ENCODE measurements at regions not wholly inside any gene's neighbourhood (a gene's known extent, or its start where the extent isn't known, plus 50 kb on each side); places are given as distances from the start of the nearest gene placed in this dataset.

GRCh38 chr20:39855056-39855455 lies 834.0 kb downstream of the MAFB start:
- no peak for DNase-seq
- Histone ChIP-seq H3K4me2 (no peak overlapping the region), H3K27ac (no peak overlapping the region), H3K9me3 (ENCODE audit: insufficient read depth, low read depth) (no peaks in the 10 kb centered on the region), H3K4me1 (replicated peaks; ENCODE audit: insufficient read depth) (no peaks in the 10 kb centered on the region), H3F3A (ENCODE audit: insufficient read depth, low read depth) (no peaks in the 10 kb centered on the region), H3K4me3 (no peak overlapping the region), H2AFZ (no peak overlapping the region), H3K36me3 (ENCODE audit: low read depth) (no peaks in the 10 kb centered on the region), H3K9me2 (ENCODE audit: insufficient read depth) (no peaks in the 10 kb centered on the region), H3K27me3 (ENCODE audit: insufficient read depth, low read depth) (peaks cover 33% of the 10 kb centered on the region), H3K79me2 (ENCODE audit: low read depth) (no peaks in the 10 kb centered on the region), H4K20me1 (ENCODE audit: insufficient read depth) (no peaks in the 10 kb centered on the region)
- ChIA-PET POLR2A (ENCODE audit: unreplicated experiment) (no interaction called here), CTCF (no interaction called here)
- intact Hi-C loops (cut with micrococcal nuclease; ENCODE audit: unreplicated experiment), result no loop called here
- TF ChIP-seq, protein P1, sequence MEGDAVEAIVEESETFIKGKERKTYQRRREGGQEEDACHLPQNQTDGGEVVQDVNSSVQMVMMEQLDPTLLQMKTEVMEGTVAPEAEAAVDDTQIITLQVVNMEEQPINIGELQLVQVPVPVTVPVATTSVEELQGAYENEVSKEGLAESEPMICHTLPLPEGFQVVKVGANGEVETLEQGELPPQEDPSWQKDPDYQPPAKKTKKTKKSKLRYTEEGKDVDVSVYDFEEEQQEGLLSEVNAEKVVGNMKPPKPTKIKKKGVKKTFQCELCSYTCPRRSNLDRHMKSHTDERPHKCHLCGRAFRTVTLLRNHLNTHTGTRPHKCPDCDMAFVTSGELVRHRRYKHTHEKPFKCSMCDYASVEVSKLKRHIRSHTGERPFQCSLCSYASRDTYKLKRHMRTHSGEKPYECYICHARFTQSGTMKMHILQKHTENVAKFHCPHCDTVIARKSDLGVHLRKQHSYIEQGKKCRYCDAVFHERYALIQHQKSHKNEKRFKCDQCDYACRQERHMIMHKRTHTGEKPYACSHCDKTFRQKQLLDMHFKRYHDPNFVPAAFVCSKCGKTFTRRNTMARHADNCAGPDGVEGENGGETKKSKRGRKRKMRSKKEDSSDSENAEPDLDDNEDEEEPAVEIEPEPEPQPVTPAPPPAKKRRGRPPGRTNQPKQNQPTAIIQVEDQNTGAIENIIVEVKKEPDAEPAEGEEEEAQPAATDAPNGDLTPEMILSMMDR (conservative IDR thresholded peaks at IDR 0.05), result no peak
- TF ChIP-seq EZH2 (IDR thresholded peaks at IDR 0.05; ENCODE audit: low read depth), result no peak
- BruUV-seq (replicated peaks), result no TSS peak

- no peak overlapping the region for H3K4me3 ChIP-seq
- intact Hi-C loops (cut with micrococcal nuclease; ENCODE audit: unreplicated experiment), result no loop called here
- ChIA-PET POLR2A (ENCODE audit: unreplicated experiment) (no interaction called here), CTCF (no interaction called here)
- no peak for TF ChIP-seq EZH2 (IDR thresholded peaks at IDR 0.05; ENCODE audit: low read depth)
- TF ChIP-seq, protein P1 (conservative IDR thresholded peaks at IDR 0.05), result no peak
- H2AFZ ChIP-seq, result no peak overlapping the region
- no peak overlapping the region for H3K4me2 ChIP-seq
- H3K9me2 ChIP-seq (ENCODE audit: insufficient read depth), result no peaks in the 10 kb centered on the region
- no peaks in the 10 kb centered on the region for H3K4me1 ChIP-seq (replicated peaks; ENCODE audit: insufficient read depth)
- peaks cover 29% of the 10 kb centered on the region for H3K27me3 ChIP-seq (ENCODE audit: insufficient read depth, low read depth)
- H3K9me3 ChIP-seq (ENCODE audit: insufficient read depth, low read depth), result no peaks in the 10 kb centered on the region
- H3K79me2 ChIP-seq (ENCODE audit: low read depth), result no peaks in the 10 kb centered on the region
- no peaks in the 10 kb centered on the region for H4K20me1 ChIP-seq (ENCODE audit: insufficient read depth)
- no peak overlapping the region for H3K27ac ChIP-seq
- DNase-seq, result no peak
- no TSS peak for BruUV-seq (replicated peaks)
- no peaks in the 10 kb centered on the region for H3F3A ChIP-seq (ENCODE audit: insufficient read depth, low read depth)
- no peaks in the 10 kb centered on the region for H3K36me3 ChIP-seq (ENCODE audit: low read depth)
These were observed 835.4 kb downstream of the MAFB start for GRCh38 chr20:39853636-39854035.

GRCh38 chr20:39853050-39853449 lies 836.0 kb downstream of the MAFB start:
- no peaks in the 10 kb centered on the region for H3K9me3 ChIP-seq (ENCODE audit: insufficient read depth, low read depth)
- intact Hi-C loops (cut with micrococcal nuclease; ENCODE audit: unreplicated experiment), result no loop called here
- H2AFZ ChIP-seq, result no peak overlapping the region
- H3K36me3 ChIP-seq (ENCODE audit: low read depth), result no peaks in the 10 kb centered on the region
- no peaks in the 10 kb centered on the region for H3K9me2 ChIP-seq (ENCODE audit: insufficient read depth)
- H3K27ac ChIP-seq, result no peak overlapping the region
- H4K20me1 ChIP-seq (ENCODE audit: insufficient read depth), result no peaks in the 10 kb centered on the region
- H3K27me3 ChIP-seq (ENCODE audit: insufficient read depth, low read depth), result peaks cover 29% of the 10 kb centered on the region
- POLR2A ChIA-PET (ENCODE audit: unreplicated experiment), result no interaction called here
- no peaks in the 10 kb centered on the region for H3K79me2 ChIP-seq (ENCODE audit: low read depth)
- no peaks in the 10 kb centered on the region for H3K4me1 ChIP-seq (replicated peaks; ENCODE audit: insufficient read depth)
- no peak overlapping the region for H3K4me2 ChIP-seq
- DNase-seq, result no peak
- H3F3A ChIP-seq (ENCODE audit: insufficient read depth, low read depth), result no peaks in the 10 kb centered on the region
- BruUV-seq (replicated peaks), result no TSS peak
- CTCF ChIA-PET, result no interaction called here
- H3K4me3 ChIP-seq, result no peak overlapping the region
- TF ChIP-seq, protein P1 (conservative IDR thresholded peaks at IDR 0.05), result no peak
- no peak for TF ChIP-seq EZH2 (IDR thresholded peaks at IDR 0.05; ENCODE audit: low read depth)
